GM18870 (cell line): ENCODE measurements at regions not wholly inside any gene's neighbourhood (a gene's known extent, or its start where the extent isn't known, plus 50 kb on each side); places are given as distances from the start of the nearest gene placed in this dataset.

Experiments used
- ATAC-seq: cut with Tn5 transposase; IDR thresholded peaks from one replicate; pipeline ENCODE4 v1.9.1; 2021; ENCODE audit warnings: moderate library complexity; ENCODE audit not compliant: unreplicated experiment

DNA sequence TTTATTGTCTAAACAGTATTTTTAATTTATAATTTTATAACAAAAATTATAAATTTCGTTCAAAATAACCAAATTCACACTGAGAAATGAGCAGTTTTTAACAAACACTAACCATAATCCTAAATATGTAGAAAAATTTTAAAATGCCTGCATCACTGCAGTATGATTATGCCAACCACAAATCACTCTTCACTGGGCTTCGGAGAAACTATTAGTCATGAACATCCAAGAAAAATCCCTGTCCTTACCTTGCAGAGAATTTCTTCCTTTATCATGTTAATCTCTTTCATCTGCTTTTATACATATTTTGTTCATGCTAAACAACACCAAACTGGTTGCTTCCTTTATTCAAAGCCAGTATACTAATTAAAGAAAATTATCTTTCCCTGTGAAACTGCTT, 511.0 kb upstream of the ALCAM start:
- ATAC-seq: no peak

DNA sequence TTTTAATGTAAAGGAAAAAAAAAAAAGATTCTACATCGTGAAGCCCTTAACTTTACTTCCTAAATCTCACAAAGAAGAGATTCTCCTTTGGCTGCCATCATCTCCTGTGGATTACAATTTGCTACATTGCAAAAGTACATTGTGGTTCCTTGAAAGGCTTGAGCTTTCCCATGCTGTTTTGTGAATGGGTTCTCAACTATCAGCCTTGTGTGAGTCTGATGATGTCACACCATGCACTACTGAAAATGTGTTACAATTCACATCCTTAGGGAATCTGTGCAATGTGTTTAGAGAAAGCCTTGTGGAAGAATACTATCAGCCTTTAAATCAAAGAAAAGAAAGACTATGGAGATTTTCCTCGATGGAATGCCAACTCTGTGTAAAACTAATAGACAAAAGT, 510.0 kb upstream of the ALCAM start:
- ATAC-seq: no peak

DNA sequence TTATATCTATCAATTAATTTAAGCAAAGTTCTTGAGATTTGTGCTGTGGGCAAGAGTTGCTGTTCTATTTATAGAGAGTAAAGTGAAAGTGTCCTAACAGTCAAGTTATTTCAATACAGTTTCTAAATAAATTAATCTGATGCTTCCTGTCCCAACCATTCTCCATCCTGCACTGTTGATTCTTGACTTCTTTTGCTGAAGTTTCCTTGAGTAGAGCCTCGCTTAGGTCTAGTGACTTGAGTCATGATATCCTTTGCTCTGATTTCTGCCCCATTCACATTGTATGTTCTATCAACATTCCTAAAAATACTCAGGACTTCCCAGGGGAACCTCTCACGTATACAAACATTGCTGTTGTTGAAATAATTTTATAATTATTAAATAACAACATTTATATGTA, 498.4 kb upstream of the ALCAM start:
- no peak for ATAC-seq

DNA sequence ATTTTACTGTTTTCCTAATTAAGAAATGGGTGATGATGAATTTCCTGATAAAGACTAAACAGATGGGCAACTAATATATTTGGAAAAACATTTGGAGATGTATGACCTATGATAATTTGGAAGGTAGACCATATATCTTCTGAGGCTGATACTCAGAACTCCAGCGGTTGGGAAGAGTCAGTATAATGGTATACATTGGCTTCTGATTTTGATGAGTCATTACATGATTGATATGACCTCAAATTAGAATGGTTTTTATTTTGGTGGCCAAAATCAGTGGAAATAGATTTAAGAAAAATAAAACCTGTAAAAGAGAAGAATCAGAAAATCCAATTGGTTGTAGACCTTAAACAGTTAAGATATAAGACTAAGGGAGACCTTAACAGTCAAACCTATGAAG, 496.4 kb upstream of the ALCAM start:
- ATAC-seq: no peak

DNA sequence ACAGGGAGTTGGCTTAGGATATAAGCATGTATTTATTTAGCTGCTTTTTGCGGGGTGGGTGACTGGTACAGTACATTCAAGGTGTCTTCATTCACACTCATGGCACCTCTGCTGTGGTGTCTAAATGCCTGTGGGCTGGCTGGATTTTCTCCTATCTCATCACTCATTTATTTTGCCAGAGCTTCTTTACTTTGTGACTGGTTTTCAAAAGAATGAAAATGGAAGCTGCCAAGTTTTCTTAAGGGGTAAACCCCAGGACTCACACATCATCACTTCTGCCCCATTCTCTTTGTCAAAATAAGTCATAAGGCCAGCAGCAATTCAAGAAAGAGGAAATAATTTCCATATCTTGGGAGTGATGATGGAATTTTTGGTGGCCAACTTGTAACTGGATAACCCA, 493.4 kb upstream of the ALCAM start:
- ATAC-seq: no peak

DNA sequence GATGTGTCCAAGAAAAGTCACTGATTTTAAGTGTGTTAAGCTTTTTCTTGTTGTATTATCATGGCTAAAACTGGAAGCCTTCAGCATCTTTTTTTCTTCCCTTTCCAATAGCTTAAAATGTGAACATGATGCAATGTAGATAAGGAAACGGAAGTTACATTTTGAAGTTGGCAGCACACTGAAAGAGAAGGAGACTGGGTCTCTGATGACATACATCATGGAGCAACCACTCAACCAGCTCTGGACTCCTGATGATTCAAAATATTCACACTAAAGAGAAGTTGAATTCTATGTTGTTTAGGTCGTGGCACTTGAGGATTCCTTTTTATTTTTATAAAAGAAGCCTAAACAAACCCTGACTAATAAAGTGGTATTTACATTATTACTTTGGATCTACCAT, 488.3 kb upstream of the ALCAM start:
- ATAC-seq: no peak

DNA sequence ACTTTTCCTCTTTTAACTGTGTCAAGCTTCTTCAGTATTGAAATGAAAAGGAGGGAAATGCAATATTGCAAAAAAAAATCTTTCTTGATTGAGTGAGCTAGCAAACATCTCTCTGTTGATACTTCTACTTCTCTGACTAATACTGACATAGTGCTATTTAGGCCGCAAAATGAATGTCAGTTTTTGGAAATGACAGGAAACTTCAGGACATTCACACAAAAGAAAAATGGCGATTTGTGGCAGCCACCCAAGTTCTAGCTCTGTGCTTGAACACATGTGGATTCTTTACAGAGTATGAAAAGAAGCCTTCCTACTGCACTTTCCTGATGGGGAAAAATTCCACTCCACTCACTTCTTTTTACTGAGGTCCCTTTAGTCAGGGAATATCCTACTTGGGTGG, 486.8 kb upstream of the ALCAM start:
- ATAC-seq: no peak

DNA sequence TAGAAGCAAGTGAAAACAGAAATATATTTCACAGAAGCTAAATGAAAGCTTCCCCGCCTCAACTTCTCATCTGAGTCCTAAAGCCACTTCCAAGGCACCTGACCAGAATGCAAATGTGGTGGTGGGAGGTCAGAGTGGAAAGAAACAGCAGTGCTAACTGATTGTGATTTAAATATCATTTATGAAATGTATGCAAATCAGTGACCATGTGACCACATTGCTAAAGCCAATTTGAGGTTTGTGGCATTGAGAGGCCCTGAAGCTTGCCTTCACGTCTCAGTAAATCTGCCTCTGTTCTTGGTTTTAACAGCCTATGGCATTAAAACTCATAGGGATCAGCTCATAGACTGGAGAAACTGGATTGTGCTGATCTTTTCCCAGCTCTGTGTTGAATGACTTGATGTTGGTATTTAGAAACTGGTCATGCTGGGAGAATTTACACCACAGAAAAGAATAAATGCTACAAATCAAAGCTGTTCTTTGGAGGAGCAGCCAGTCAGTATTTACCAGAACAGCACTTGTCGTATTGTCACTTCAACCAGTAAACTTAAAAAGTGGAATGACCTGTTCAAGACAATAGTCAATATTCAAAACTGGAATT, 481.4 kb upstream of the ALCAM start:
- no peak for ATAC-seq

DNA sequence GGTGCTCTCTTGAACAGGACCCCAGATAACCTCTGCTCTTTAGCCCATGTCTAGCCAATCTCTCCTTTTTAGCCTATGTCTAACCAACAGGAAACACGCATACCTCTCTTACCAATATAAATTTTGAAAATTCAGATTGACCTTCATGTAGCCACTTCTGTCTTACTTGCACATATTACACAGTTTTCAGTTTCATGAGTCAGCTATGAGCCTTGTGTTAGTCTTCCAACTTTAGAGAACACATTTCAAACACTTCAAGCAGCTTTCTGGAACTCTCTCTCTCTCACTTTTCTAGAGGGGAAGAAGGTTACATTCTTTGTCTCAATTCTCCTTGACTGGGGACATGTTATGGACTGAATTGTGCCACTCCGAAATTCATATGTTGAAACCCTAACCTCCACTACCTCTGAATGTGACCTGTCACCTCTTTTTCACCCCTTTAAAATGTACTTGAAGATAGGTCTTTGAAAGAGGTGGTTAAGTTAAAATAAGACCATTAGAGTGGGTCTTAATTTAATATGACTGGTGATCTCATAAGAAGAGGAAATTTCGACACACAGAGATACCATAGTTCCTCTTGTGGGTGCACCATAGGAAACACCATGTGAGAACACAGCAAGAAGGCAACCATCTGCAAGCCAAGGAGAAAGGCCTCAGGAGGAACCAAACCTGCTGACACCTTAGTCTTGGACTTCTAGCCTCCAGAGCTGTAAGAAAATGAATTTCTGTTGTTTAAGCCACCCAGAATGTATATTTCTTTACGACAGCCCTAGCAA, 480.3 kb upstream of the ALCAM start:
- no peak for ATAC-seq

DNA sequence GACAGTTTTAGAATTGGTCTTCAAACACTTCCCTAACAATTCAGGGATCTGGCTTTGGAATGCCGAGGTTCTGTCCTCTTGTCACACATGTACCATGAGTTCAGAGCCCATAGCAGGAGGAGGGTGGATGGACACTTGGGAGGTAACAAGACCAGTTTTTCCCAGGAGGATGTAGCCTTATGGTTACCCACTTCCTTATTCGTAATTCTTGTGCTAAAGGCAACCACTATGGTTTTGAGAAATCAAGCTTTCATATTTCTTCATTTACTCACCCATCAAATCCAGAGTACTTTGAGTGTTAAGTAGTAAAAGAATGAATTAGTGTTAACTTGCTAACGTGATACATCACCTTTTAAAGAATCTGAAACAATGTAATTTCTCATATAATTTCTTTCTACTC, 479.6 kb upstream of the ALCAM start:
- ATAC-seq: no peak

DNA sequence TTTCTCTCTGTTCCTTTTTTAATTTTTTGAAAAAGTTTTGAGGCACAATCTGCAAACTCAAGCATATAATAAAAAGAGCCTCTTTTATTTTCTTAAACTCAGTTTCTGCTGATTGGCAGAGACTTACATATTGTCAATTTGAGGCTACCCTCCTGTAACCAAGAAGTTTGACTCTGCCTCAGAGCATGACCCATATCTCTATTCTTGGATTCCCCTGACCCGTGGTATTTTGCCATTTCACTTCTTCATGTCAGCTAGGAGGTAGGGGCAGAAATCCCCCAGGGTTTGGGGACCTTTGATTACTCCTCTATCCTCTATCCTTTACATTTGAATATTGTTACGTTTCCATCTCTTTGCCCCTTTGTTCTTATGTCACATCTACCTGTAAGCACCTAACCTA, 479.1 kb upstream of the ALCAM start:
- ATAC-seq: no peak

DNA sequence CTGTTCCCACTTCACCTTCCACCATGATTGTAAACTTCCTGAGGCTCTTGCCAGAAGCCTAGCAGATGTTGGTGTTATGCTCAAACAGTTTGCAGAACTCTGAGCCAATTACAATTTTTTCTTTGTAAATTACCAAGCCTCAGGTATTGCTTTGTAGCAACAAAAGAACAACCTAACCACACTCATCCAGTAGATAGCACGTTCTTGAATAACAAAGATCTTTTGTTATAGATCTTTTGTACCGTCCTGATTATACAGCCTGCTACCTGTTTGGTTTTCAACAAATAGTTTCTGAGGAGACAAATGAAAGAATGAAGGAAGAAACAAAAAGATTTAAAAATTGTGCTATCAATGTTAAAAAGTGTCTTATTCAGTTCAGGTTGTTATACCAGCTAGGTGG, 474.7 kb upstream of the ALCAM start:
- no peak for ATAC-seq

DNA sequence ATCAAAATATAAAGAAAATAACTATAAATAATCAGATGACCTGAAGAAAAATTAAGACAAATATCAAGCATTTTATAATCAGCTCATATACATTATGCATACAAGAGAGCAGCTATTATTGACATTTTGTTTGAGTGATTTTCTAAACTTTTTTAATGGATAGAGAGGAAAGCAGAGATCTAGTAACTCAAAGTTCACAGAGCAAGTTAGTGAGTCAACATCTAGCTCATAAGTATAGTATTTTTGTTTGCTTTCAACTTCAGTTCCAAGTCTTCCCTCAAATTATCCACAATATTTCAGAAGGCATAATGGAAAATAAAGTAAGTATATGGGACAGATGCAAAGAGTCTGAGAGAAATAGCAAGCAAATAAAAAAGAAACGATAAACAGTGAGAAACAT, 470.1 kb upstream of the ALCAM start:
- ATAC-seq: no peak

DNA sequence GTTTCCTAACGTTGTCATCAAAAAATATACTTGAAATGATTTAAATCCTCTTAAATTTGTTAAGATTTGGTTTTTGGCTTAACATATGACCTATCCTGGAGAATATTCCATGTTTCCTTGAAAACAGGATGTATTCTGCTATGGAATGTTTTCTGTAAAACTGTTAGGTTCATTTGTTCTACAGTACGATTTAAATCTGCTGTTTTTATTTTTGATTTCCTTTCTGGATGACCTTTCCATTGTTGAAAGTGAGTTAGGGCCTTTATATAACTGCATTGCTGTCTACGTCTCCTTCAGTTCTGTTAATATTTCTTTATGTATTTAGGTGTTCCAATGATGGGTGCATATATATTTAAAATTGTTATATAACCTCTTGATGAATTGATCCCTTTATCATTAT, 465.3 kb upstream of the ALCAM start:
- no peak for ATAC-seq

DNA sequence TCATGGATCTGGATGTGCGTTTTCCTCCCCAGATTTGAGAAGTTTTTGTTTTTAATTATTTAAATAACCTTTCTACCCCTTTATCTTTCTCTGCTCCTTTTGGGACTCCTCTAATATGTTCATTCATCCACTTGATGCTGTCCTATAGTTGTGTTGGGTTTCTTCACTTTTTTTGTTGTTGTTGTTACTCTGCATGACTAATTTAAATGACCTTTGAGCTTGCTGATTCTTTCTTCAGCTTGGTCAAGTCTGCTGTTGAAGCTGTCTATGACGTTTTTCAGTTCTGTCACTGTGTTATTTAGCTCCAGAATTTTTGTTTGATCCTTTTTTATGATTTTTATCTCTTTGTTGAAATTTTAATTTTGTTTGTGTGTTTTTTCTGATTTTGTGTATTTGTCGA, 463.6 kb upstream of the ALCAM start:
- no peak for ATAC-seq

DNA sequence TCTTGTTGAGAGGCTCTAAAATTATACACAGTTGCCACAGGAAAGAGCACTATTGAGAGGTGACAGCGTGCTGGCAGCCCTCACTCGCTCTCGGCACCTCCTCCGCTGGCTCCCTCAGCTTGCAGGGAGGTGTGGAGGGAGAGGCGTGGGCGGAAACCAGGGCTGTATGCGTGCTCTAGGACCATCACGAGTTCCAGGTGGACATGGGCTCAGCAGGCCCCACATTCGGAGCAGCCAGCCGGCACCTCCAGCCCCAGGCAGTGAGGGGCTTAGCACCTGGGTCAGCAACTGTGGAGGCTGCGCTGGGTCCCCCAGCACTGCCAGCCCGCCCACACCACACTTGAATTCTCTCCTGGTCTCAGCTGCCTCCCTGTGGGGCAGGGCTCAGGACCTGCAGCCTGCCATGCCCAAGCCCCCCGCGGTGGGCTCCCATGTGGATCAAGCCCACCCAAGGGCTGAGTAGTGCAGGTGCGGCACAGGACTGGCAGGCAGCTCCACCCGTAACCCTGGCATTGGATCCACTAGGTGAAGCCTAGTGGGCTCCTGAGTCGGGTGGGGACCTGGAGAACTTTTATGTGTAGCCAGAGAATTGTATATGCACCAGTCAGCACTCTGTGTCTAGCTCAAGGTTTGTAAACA, 460.6 kb upstream of the ALCAM start:
- no peak for ATAC-seq

DNA sequence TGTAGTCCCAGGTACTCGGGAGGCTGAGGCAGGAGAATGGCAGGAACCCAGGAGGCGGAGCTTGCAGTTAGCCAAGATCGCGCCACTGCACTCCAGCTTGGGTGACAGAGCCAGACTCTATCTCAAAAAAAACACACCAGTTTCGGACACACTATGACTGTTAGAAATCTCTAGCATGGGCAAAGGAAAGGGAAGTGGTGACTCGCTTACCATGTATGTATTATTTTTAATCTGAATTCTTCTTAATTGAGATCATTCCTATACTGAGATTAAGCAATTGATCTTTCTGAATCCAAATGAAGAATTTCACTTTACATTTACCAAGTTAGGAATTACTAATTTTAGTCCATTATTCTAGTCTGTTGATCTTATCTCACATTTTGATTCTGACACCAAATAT, 459.2 kb upstream of the ALCAM start:
- ATAC-seq: no peak

DNA sequence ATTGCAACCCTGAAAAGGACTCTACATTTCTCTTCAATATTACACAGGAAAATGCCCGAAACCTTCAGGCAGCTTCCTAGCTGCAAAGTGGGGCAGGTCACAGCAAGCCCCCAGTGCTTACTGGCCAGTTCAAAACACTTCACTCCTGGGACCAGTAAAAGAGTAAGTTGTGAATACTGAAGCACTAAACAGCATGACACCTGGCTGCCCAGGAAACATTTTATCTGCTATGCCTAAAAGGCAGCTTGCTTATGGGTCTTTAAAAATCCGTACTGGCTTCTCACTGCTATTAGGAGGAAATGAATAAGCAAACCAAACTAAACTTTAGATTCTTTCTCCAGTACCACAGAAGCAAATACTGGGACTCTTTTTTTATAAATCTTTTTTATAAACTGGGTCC, 457.9 kb upstream of the ALCAM start:
- ATAC-seq: no peak

DNA sequence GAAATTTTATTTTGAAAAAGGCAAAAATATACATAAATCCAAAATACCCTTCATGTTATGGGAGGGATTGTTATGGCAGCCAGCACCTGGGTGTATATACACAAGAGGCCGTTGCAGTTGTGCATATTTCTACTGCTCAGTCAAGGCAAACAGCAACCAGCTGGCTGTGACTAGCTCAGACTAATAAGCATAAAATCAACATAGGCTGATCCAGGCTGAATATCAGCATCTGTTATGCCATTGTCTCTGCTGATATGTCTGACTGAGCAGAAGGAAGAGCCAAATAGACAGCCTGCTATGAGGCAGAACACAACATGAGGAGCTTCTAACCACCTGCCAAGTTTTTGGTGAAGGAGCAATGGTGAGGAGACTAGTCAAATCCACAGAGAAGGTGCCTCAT, 457.5 kb upstream of the ALCAM start:
- ATAC-seq: no peak

DNA sequence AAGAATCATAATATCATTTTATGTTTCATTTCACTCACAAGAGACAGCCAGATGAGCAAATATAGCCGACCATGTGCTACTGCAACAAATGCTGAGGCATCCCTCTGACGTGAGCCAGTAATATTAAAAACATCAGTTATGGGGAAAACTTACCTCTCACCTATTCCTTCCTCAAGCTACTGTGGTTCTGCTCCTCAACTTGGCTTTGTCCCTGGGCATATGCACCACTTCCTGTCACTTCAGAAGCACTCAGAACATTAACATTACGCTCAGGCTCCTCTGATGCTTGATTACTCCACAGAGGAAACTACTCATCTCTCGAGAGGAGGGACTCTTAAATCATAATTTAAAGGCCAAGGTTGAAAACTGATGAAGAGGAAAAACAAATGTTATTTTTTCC, 457.0 kb upstream of the ALCAM start:
- no peak for ATAC-seq

DNA sequence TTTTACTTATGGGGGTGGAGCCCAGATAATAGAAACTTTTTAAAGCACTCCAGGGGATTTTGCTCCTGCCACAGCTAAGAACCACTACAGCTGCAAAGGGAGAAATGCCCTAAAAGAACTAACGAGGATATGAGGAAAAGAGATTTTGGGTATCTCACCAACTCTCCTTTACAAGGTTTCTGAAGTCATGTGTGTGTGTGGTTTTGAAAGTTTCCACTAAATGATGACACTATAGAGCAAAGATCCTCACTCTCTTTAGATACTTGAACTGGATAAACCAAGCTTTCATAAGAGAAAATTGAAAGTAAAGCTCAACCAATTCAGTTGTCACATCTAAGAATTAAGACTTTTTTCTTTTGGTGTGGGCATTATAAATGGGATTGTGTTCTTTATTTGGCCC, 455.3 kb upstream of the ALCAM start:
- ATAC-seq: no peak

DNA sequence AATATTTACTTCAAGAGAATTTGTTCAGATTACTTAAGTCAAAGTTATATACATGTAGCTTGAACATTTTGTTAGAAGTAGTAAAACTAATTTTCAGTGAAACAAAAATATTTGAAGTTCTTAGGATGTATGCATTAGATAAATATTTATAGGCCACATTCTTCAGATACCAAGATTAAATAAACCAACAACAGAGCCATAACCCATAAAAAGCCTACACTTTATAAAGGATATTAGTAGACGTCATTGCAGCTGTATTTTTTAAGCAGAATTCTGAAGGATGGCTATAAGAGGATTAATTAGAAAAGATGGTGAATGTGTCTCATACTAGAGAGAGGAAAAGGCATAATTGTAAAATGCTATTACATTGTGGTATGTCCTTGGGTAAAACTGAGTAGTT, 449.7 kb upstream of the ALCAM start:
- ATAC-seq: no peak

DNA sequence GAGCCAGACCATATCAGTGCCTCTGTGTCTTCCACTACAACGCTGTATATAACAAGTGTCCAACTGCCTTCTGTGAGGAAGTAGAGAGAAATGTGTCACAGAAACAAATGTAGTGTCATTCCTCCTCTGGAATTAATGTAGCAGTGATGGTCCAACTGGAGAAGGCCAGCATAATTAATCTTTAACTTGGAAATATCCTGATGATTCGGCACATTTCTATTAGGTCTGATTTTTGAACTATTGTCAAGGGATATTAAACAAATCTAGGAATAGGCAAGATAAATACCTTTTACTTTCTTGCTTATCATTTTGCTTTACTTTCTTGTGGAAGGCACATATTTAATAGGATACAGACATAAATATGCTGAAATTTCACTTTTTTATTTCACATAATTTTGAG, 446.2 kb upstream of the ALCAM start:
- ATAC-seq: no peak
